ENCODE measurements at regions not wholly inside any gene's neighbourhood (a gene's known extent, or its start where the extent isn't known, plus 50 kb on each side); places are given as distances from the start of the nearest gene placed in this dataset.

DNA sequence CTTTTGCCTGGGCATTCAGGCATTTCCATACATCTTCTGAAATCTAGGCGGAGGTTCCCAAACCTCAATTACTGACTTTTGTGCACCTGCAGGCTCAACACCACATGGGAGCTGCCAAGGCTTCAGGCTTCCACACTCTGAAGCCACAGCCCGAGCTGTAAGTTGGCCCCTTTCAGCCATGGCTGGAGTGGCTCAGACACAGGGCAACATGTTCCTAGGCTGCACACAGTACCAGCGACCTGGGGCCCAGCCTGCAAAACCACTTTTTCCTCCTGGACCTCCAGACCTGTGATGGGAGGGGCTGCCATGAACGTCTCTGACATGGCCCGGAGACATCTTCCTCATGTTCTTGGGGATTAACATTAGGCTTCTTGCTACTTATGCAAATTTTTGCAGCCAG lies 1558.2 kb upstream of the PCDH20 start (continued):
- TF ChIP-seq TARDBP (IDR thresholded peaks at IDR 0.05; ENCODE audit: borderline replicate concordance) (no peak), ZZZ3 (IDR thresholded peaks at IDR 0.05; ENCODE audit: control insufficient read depth, insufficient read length, low read depth) (no peak), EGR1 (IDR thresholded peaks at IDR 0.05; ENCODE audit: borderline replicate concordance in 1 of 2, low read depth in 2 of 2, low read length in 2 of 2) (no peak)

DNA sequence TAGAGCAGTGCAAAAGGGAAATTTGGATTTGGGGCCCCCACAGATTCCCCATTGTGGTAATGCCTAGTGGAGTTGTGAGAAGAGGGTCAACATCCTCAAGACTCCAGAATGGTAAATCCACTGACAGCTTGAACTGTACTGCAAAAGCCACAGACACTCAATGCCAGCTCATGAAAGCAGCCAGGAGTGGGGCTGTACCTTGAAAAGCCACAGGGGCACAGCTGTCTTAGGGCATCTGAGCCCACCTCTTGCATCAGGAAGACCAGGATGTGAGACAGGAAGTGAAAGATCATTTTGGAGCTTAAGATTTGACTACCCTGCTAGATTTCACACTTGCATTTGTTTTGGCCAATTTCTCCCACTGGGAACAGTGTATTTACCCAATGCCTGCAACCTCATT lies 1548.9 kb upstream of the PCDH20 start:
- H4K20me1 ChIP-seq (ENCODE audit: control insufficient read depth, insufficient read depth) = no peaks in the 10 kb centered on the region
- no peak overlapping the region for H2AFZ ChIP-seq (ENCODE audit: control insufficient read depth, low read depth, low read length)
- H3K4me3 ChIP-seq = no peak overlapping the region
- no TSS peak for BruUV-seq (replicated peaks)
- ATAC-seq (no peak), DNase-seq (ENCODE audit: low read depth, low spot score) (no peak), FAIRE-seq (no peak)
- H3K27ac ChIP-seq (ENCODE audit: control insufficient read depth, insufficient read depth) = no peak overlapping the region
- no peak for TF ChIP-seq SREBF1 (IDR thresholded peaks at IDR 0.05; ENCODE audit: low read length)
- no peak for TF ChIP-seq ASH2L (IDR thresholded peaks at IDR 0.05; ENCODE audit: borderline replicate concordance, low read depth)
- intact Hi-C loops (cut with micrococcal nuclease; ENCODE audit: unreplicated experiment) = no loop called here
- in situ Hi-C loops (cut with MboI) = no loop called here
- no peaks in the 10 kb centered on the region for H3K79me2 ChIP-seq (ENCODE audit: control insufficient read depth, insufficient read depth, low read length)
- H3K4me1 ChIP-seq (ENCODE audit: control insufficient read depth, insufficient read depth, low read length) = no peaks in the 10 kb centered on the region
- CTCF ChIA-PET = no interaction called here
- no peaks in the 10 kb centered on the region for H3K9me3 ChIP-seq (replicated peaks; ENCODE audit: control insufficient read depth, insufficient read depth, low read length)
- SMC1A ChIA-PET (ENCODE audit: uncharacterized antibody, unreplicated experiment) = no interaction called here
- RAD21 ChIA-PET (ENCODE audit: unreplicated experiment) = no interaction called here
- no peak overlapping the region for H3K4me2 ChIP-seq (ENCODE audit: control insufficient read depth, insufficient read depth)
- POLR2A ChIA-PET = no interaction called here
- H3K9ac ChIP-seq (ENCODE audit: control insufficient read depth, insufficient read depth, low read length) = no peak overlapping the region
- no peaks in the 10 kb centered on the region for H3K27me3 ChIP-seq (replicated peaks in 1 of 2; ENCODE audit: control insufficient read depth in 2 of 2, insufficient read depth in 2 of 2, low read length in 1 of 2)
- no peaks in the 10 kb centered on the region for H3K36me3 ChIP-seq (ENCODE audit: control insufficient read depth in 2 of 2, insufficient read depth in 2 of 2, low read length in 1 of 2)

DNA sequence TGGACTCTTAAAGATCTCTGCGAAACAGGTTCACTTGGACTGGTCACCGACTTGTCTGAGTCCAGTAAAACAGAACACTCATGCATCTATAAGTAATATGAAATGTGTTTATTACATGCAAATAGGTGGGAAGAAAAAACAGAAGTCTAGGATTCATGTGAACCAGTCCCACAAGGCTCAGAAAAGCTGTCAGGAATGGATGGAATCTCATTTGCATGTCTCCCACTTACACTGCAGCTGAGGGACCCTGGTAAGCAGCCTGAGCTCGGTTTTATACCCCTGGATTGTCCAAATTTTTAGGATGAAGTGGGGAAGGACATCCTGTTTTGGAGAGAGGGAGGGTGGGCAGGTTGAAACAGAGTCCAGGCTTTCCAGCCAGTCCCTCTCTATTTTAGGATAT lies 1545.1 kb upstream of the PCDH20 start:
- no peak overlapping the region for H3K4me2 ChIP-seq (ENCODE audit: control insufficient read depth, insufficient read depth)
- H3K79me2 ChIP-seq (ENCODE audit: control insufficient read depth, insufficient read depth, low read length) = no peaks in the 10 kb centered on the region
- ChIA-PET RAD21 (ENCODE audit: unreplicated experiment) (no interaction called here), SMC1A (ENCODE audit: uncharacterized antibody, unreplicated experiment) (no interaction called here), POLR2A (no interaction called here), CTCF (interaction anchor here (1.0 kb wide), 1 partner anchor 23 kb away, joined by 3 read pairs; no protein-coding TSS in a partner anchor)
- in situ Hi-C loops (cut with MboI) = no loop called here
- no peaks in the 10 kb centered on the region for H3K27me3 ChIP-seq (replicated peaks in 1 of 2; ENCODE audit: control insufficient read depth in 2 of 2, insufficient read depth in 2 of 2, low read length in 1 of 2)
- H3K36me3 ChIP-seq (ENCODE audit: control insufficient read depth in 2 of 2, insufficient read depth in 2 of 2, low read length in 1 of 2) = no peaks in the 10 kb centered on the region
- no peaks in the 10 kb centered on the region for H3K4me1 ChIP-seq (ENCODE audit: control insufficient read depth, insufficient read depth, low read length)
- no TSS peak for BruUV-seq (replicated peaks)
- 6% methylated on average over 3 of the region's 3 CpGs for WGBS (ENCODE audit: insufficient coverage, insufficient replicate concordance, low lambda C conversion rate, missing lambda C conversion rate)
- no peak overlapping the region for H3K9ac ChIP-seq (ENCODE audit: control insufficient read depth, insufficient read depth, low read length)
- H3K4me3 ChIP-seq = no peak overlapping the region
- intact Hi-C loops (cut with micrococcal nuclease; ENCODE audit: unreplicated experiment) = no loop called here
- no peak overlapping the region for H2AFZ ChIP-seq (ENCODE audit: control insufficient read depth, low read depth, low read length)
- FAIRE-seq (no peak), DNase-seq (ENCODE audit: low read depth, low spot score) (no peak), ATAC-seq (no peak)
- no peaks in the 10 kb centered on the region for H4K20me1 ChIP-seq (ENCODE audit: control insufficient read depth, insufficient read depth)
- H3K27ac ChIP-seq (ENCODE audit: control insufficient read depth, insufficient read depth) = no peak overlapping the region
- no peaks in the 10 kb centered on the region for H3K9me3 ChIP-seq (replicated peaks; ENCODE audit: control insufficient read depth, insufficient read depth, low read length)
- no peak for TF ChIP-seq PAX8 (IDR thresholded peaks at IDR 0.05)
- no peak for TF ChIP-seq RCOR1 (conservative IDR thresholded peaks at IDR 0.05; ENCODE audit: low read depth, low read length)
- no peak for TF ChIP-seq EED (IDR thresholded peaks at IDR 0.05; ENCODE audit: low read depth)
- no peak for TF ChIP-seq NFIC (IDR thresholded peaks at IDR 0.05; ENCODE audit: low read depth, low read length)
- TF ChIP-seq, protein P1, sequence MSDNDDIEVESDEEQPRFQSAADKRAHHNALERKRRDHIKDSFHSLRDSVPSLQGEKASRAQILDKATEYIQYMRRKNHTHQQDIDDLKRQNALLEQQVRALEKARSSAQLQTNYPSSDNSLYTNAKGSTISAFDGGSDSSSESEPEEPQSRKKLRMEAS (IDR thresholded peaks at IDR 0.05; ENCODE audit: low read depth, low read length) = no peak
- TF ChIP-seq, protein P2, sequence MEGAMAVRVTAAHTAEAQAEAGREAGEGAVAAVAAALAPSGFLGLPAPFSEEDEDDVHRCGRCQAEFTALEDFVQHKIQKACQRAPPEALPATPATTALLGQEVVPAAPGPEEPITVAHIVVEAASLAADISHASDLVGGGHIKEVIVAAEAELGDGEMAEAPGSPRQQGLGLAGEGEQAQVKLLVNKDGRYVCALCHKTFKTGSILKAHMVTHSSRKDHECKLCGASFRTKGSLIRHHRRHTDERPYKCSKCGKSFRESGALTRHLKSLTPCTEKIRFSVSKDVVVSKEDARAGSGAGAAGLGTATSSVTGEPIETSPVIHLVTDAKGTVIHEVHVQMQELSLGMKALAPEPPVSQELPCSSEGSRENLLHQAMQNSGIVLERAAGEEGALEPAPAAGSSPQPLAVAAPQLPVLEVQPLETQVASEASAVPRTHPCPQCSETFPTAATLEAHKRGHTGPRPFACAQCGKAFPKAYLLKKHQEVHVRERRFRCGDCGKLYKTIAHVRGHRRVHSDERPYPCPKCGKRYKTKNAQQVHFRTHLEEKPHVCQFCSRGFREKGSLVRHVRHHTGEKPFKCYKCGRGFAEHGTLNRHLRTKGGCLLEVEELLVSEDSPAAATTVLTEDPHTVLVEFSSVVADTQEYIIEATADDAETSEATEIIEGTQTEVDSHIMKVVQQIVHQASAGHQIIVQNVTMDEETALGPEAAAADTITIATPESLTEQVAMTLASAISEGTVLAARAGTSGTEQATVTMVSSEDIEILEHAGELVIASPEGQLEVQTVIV (IDR thresholded peaks at IDR 0.05; ENCODE audit: borderline replicate concordance, partially characterized antibody) = no peak
- TF ChIP-seq, protein P3, sequence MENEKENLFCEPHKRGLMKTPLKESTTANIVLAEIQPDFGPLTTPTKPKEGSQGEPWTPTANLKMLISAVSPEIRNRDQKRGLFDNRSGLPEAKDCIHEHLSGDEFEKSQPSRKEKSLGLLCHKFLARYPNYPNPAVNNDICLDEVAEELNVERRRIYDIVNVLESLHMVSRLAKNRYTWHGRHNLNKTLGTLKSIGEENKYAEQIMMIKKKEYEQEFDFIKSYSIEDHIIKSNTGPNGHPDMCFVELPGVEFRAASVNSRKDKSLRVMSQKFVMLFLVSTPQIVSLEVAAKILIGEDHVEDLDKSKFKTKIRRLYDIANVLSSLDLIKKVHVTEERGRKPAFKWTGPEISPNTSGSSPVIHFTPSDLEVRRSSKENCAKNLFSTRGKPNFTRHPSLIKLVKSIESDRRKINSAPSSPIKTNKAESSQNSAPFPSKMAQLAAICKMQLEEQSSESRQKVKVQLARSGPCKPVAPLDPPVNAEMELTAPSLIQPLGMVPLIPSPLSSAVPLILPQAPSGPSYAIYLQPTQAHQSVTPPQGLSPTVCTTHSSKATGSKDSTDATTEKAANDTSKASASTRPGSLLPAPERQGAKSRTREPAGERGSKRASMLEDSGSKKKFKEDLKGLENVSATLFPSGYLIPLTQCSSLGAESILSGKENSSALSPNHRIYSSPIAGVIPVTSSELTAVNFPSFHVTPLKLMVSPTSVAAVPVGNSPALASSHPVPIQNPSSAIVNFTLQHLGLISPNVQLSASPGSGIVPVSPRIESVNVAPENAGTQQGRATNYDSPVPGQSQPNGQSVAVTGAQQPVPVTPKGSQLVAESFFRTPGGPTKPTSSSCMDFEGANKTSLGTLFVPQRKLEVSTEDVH (IDR thresholded peaks at IDR 0.05; ENCODE audit: low read depth, partially characterized antibody) = no peak
- TF ChIP-seq CHD4 (IDR thresholded peaks at IDR 0.05) = no peak
